GM21390 (cell line): ENCODE measurements at regions not wholly inside any gene's neighbourhood (a gene's known extent, or its start where the extent isn't known, plus 50 kb on each side); places are given as distances from the start of the nearest gene placed in this dataset.

Experiments used
- ATAC-seq: cut with Tn5 transposase; IDR thresholded peaks from one replicate; pipeline ENCODE4 v1.9.1; 2021; ENCODE audit not compliant: unreplicated experiment

DNA sequence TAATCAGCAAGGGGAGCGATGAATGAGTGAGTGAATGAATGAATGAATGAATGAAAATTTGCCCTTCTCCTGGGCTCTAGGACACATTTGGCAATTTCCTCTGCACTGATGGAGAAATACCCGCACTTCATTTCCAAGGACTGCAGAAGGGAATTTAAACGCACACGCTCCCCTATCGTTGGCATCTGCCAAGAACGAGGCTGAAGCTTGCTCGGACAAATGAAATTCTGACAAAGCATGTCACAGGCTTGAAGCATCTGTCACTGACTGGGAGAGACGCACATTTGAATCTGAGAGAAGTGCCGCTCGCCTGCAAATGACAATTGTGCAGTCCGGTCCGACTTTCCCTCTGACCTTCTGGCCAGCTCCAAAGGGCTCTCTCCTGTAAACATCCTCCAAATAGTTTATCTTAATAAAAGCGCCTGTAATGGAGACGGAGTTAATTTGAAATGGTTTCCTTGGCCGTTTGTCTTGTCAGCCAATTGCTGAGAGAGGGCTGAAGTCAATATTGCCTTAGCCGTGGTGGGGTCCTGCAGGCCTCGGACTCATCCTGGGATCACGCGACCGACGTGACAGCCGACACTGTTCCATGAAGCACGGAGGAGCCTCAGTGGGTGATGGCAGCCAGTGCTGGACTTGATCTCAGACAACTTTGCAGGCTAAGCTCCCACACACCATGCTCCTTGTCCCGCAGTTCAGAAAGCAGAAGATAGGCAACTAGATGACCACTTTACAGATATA lies 260.7 kb downstream of the MN1 start:
- no peak for ATAC-seq

DNA sequence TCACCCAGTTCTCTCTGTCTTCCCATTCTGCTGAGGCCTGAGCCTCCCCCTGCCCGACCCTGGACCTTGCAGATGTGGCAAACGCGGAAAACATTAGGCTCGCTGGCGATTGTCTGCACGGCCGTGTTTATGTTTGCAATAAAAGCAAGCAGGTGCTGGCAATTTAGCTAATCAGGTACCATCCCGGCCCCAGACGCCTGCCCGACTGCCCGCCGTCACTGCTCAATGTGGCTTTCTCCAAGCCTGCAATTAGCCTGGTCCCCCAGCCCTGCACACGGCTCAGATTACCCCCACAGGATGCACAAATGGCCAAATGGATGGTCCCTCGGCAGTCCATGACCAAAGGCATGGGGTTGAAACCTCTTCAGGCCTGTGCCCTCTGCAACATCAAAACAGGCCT lies 259.7 kb downstream of the MN1 start:
- ATAC-seq: no peak

DNA sequence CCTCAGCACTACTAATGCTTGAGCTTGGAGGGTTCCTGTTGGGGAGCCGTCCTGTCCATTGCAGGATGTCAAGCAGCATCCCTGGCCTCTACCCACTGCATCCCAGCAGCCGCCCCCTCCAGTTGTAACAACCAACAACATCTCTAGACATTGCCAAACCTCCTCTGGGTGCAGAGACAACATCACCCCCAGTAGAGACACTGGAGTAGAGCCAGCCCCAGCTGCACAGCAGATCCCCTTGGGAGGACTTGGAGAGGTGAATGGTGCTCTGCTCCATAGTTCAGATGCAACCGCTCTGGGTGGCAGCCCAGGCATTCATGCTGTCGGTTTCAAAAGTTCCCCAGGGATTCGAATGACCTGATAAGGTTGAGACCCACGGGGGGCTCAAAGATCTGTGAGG lies 259.0 kb downstream of the MN1 start:
- ATAC-seq: no peak

DNA sequence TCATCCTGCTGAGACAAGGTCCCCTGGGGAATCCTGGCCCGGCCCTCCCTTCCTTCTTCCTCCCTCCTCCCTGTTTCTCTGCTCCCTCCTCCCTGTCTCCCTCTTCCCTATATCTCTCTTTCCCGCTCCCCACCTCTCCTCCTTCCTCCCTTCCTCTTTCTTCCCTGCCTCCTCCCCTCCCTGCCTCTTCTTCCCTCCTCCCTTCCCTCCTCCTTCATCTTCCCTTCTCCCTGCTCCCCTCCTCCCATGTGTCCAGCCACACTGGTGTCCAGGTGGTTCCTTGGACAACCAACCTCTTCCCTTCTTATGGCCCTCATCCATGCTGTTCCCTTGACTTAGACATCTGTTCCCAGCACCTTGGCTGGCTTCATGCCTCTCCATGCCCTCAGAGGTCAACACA lies 258.1 kb downstream of the MN1 start:
- ATAC-seq: no peak

DNA sequence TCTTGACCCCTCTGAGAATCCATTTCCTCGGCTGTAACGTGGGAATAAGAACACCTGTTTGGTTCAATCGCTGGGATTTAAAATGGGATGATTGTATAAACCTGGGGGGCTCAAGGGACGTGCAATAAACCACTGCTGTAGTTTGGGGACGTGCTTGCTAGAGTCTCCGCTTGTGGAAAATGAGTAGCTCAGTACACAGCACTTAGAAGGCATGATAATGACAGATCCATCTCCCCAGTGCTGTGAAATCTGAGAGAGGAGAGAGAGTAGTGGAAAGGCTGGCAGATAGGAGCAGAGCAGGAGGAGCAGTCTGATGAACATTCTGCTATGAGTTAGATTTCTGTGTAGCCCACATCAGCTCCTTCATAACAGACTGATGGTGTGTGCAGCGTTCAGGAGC lies 256.5 kb downstream of the MN1 start:
- no peak for ATAC-seq

DNA sequence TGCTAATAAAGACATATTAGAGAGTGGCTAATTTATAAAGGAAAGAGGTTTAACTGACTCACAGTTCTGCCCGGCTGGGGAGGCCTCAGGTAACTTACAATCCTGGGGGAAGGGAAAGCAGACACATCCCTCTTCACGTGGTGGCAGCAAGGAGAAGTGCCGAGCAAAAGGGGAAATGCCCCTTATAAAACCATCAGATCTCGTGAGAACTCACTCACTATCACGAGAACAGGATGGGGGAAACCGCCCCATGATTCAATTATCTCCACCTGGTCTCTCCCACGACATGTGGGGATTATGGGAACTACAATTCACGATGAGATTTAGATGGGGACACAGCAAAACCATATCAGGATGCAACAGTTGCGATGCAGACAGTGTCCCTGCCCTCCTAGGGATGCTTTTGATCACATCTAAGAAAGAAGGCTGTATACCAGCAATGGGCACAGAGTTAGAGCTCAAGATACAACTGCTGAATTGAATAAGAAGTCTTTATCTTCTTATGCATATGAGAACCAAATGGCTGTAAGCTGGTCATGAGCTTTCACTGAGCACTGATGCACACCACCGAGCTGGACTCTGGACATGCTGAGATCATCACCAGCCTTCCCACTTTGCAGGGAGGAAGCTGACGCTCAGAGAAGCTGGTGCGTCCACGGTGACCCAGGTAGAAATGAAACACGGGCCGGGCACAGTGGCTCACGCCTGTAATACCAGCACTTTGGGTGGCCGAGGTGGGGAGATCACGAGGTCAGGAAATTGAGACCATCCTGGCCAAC lies 255.2 kb downstream of the MN1 start:
- no peak for ATAC-seq

DNA sequence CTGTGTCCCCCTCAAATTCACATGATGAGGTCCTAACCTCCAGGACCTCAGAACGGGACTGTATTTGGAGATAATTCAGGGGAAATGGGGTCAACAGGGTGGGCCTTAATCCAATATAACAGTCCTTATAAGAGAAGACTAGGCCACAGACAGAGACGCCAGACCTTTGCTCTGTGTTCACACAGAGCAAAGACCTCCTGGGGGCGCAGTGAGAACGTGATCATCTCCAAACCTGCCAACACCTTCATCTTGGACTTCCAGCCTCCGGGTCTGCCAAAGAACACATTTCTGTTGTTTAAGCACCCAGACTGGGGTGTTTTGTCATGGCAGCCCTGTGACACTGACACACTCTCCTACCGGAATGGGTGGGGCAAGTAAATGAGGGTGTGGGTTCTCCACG lies 250.2 kb downstream of the MN1 start:
- no peak for ATAC-seq

DNA sequence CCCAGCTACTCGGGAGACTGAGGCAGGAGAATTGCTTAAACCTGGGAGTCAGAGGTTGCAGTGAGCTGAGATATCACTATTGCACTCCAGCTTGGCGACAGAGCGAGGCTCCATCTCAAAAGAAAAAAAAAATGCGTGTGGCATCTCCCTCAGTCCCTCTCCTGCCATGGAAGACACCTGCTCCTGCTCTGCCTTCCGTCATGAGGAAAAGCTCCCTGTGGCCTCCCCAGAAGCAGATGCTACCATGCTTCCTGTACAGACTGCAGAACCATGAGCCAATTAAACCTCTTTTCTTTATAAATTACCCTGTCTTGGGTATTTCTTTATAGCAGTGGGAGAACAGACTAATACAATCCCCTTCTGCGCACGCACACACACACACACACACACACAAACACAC lies 249.4 kb downstream of the MN1 start:
- ATAC-seq: no peak

DNA sequence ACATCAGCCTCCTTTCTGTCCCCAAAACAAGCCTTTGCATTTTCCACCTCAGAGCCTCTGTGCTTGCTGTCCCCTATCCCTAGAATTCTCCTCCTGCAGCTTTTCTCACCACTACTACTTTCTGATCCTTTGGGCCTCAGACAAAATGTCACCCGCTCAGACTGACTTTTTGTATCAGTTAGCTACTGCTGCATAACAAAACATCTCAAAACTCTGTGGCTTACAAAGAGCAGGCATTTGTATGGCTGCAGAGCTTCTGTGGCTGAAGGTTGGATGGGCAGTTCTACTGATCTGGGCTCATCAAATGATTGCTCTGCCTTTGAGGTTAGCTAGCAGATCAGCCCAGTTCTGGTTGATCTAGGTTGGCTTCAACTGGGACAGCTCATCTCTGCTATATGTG lies 248.7 kb downstream of the MN1 start:
- no peak for ATAC-seq

DNA sequence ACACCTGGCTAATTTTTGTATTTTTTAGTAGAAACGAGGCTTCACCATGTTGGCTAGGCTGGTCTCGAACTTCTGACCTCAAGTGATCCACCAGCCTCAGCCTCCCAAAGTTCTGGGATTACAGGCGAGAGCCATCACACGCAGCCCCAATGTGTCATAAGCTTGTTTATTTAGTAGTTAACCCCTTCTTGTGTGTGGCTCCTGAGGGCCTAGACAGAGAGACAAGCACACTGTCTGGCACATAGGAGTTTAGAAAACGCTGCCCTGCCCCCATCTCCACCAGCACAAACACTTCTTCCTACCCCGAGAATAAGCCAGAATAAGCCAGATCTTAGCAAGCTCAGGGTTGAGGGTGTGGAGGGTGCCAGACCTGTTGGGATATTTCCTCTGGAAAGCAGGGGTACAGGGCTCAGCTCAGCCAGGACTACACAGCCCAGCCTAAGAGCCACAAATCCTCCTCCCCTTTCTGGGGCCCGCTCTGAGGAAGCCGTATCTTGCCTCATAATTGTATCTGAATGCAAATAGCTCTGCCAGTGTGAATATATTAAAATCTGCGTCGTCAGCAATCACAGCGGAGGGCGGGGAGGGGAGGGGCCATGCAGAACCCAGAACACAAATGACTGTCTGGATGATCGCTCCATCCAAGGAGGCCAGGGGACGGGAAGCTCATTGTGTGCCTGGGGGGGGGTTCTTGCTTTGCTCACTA lies 247.3 kb downstream of the MN1 start:
- ATAC-seq: no peak

DNA sequence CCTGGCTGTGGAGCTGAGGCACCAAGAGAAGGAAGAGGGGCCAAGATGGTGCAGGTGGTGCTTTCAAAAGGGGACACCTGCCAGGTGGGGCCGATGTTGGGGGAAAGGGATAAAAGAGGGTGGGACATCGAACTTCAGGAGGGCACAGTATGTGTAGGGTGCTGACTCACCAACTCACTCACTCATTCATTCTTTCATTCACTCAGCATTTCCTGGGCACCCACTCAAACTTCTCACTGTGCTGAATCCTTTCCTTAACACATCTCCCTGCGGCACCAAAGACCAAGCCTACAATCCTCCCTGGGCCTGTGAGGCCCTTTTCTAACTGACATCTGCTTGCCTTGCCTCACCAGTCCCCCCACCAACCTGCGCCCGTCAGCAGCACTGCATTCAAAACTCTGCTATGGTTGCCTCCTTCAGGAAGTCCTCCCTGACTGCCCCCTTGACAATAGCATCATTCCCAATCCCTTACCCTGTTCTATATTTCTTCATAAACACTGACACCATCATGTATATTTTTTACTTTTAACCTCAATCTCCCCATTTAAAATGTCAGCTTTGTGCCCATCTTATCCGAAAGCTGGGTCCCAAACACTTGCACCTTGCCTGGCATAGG lies 246.6 kb downstream of the MN1 start:
- no peak for ATAC-seq

DNA sequence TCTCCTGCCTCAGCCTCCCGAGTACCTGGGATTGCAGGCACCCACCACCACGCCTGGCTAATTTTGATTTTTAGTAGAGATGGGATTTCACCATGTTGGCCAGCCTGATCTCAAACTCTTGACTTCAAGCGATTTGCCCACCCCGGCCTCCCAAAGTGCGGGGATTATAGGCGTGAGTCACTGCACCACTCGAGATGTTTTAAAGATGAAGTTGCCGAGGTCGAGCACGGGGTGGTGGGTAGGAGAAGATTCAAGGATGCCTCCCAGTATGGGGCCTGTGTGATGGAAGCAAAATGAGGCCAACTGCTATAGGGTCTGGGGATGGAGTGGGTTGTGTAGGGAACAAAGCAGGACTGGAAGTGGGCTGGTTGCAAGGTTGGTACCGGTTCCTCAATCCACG lies 245.2 kb downstream of the MN1 start:
- ATAC-seq: no peak

DNA sequence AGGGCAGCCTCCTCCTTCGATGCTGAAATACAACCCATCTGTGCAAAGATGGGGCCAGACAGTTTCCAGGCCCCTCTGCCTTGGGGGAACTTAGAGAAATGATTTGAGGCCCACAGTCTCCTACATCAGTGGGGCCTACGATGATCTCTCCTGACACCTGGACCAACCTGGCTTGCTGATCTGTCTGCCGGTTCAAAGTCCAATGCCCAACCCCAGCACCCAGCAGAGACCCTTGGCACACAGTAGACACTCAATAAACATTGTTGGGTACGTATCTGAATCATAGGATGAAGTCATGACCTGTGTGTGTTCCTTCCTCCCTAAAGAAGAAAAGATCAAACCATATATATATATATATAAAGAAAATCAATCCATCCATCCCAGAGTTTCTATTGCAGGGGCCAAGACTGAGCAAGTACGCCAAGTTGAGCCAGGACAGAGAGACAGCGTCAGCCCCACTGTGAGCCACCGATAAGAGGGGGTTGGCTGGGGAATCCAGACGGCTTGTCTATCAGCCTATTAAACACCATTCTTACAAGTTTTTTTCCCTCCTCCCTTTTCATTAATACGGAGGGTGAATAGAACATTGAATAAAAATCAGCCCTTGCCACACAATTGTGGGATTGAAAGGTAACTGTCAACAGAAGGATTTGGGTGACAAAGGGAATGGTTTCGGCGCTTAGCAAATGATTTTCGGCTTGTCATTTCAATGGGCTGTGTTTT lies 244.1 kb downstream of the MN1 start:
- ATAC-seq: no peak

DNA sequence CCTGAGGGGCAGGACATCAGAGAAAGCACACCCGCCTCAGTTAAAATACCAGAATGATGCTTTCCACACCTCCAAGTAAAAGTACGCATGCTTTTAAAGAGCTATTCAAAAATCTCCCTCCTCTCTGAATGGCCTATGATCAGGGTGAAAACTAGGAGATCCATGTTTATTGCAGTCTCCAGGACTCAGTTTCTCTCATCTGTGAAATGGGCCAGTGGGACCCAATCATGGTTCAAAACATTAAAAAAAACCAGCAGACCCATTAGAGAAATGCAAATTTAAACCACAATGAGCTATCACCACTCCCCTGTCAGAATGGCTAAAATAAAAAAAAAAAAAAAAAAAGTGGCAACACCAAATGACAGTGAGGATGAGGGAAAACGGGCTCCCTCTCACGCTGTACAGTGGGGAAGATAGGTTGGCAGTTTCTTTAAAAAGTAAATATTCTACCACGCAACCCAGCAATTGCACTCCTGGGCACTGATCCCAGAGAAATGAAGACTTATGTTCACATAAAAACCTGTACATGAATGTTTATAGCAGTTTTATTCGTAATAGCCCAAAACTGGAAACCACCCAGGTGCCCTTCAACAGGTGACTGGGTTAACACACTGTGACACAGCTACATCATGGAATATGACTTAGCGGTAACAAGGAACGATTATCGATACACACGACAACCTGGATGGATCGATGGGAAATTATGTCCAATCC lies 242.7 kb downstream of the MN1 start:
- no peak for ATAC-seq

DNA sequence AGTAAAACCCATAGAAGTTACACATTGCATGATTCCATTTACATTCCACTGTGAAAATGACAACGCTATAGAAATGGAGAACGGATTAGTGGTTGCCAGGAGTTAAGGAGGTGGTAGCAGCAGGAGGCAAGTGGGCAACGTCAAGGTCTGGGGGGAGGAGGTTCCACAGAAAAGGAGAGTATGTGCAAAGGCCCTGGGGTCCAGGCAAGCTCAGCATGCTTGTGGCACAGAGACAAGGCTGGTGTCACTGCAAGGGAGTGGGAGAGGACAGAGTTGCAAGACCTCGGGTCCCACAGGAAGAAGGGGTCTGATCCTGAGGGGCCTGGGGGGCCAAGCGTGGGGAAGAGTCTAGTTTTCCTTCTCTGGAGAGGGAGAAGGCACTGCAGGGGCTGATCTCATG lies 240.8 kb downstream of the MN1 start:
- no peak for ATAC-seq

DNA sequence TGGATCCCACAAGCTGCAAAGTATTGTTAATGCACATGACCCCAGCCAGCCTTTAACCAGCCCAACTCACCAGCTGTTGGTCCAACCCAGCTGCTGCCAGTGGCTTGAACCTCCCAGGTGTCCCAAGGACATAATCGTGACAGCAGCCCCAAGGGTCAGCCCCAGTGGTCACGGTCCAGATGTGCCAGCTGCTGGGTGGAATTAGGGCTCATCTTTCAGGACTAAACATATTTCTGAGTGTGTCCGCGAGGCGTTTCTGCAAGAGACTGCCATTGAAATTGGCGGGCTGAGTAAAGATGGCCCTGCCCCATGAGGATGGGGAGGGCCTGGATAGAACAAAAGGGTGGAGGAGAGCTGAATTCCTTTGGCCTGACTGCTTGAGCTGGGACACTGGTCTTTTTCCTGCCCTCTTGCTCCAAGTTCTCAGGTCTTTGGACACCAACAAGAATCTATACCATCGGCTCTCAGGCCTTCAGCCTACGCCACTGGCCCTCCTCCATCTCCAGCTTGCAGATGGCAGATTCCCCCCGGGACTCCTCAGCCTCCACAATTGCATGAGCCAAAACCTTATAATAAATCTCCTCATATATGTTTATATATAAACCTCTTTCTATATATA lies 240.2 kb downstream of the MN1 start:
- no peak for ATAC-seq

DNA sequence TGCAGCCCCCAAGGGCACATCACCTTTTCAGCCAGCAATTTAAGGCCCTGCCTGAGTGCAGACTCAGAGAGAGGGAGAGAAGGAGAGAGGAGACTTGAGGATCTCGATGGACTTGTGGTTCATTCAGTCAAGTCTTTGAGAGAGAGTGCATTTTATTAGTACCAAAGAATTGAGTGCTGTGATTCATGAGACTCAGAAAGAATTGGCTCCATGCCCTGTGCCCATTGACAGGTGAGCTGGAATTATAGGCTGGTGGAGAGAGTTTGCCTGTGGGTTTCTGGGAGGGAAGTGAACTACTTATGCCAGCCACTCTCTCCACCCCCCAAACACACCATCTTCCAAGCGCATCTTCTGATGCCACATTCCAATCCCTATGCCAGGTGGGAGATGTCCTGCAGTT lies 236.8 kb downstream of the MN1 start:
- no peak for ATAC-seq

DNA sequence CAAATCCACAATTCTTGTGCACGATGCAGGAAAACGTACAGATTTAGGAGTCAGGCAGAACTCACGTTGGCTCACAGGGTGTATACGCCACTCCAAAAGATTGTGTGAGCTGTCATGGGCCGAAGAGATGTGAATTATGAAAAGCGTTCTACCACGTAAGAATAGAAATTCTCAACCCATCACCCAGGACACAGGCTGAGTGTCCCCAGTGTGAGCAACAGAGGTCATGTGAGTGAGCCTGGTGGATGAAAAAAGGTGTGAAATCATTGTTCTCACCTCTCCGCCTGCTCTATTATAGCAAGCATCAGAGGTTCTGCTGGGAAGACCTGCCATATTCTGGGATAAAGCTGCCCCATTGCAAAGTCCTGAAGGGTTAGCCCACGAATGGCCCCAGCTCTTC lies 235.0 kb downstream of the MN1 start:
- no peak for ATAC-seq

DNA sequence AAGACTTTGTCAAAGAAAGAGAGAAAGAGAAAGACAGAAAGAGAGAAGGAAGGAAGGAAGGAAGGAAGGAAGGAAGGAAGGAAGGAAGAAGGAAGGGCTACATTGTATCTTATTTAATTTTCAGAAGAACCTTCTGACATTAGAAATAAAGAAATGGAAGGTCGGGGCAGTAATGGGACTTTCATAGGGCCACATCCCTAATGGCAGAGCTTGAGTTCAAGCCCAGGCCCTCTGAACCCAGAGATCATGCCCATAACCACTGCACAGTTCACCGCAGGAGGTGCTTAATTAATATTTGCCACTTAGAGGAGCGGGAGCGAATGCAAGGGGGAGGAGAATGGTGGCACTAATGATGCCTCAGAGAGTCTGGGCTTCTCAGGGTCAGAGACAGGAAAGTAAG lies 233.3 kb downstream of the MN1 start:
- no peak for ATAC-seq
